Tongue (tissue), 1 donor: ENCODE measurements at regions not wholly inside any gene's neighbourhood (a gene's known extent, or its start where the extent isn't known, plus 50 kb on each side); places are given as distances from the start of the nearest gene placed in this dataset.

ENCODE experiments used
- DNase-seq: peaks from one replicate; pipeline ENCODE4 v3.0.0-alpha.2; 2015

- DNase-seq: peak; percentile 82
Measured at GRCh38 chr3:25044762-25045710, 383.0 kb upstream of the RARB start.

GRCh38 chr3:25046911-25047771 is 380.9 kb upstream of the RARB start:
- DNase-seq: peak; percentile 31

DNA sequence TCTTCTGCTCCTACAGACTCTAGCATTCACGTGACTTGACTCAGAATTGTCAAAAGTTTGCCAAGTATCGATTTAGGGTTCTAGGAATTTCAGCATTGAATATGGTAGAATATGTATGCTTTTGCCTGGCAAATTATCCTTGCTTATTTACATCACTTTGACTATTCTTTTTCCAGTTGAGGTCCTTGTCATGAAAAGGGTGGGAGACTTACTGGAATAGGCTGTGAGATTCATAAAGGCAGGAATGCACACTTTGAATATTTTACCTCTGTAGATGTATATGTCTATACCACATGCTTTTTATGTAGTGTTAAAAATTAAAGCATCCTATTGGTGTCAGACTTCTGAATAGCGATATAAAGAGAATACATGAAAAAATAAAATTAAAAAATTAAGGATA is 378.8 kb upstream of the RARB start:
- no peak for DNase-seq

GRCh38 chr3:25053360-25053759 is 374.7 kb upstream of the RARB start:
- no peak for DNase-seq

DNA sequence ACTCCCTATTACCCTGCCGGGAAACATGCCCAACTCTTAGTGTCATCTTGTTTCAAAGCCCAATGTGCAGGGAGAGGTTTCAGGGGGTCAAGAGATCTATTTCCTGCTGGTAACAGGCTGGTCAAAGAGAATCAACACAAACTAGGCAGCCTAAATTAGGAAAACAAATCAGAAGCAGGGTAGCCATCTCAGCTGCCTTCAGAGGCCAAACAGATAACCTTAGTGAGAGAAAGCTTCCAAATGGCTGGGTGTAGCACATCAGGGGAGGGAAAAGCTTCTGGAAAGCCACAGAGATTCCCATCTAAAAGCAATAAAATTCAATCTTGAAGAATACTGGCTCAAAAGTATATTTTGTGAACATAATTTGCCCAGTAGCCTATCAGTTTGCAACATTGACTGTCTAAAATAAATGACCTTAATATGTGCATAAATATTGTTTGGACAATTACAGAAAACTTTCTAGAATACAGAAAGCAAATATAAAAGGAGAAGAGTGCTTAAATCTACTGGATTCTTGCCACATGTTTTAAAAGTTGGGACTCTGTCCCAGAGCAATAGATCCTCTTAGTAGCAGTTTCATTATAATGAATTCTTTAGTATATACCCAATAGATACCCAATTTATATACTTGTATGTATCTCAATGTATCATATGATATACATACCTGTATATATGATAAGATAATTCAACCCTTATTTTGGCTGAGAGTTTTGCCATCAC is 371.9 kb upstream of the RARB start:
- no peak for DNase-seq

- DNase-seq: no peak
Measured at GRCh38 chr3:25056803-25057351, 371.2 kb upstream of the RARB start.

- DNase-seq: no peak
Measured at GRCh38 chr3:25057379-25057778, 370.7 kb upstream of the RARB start.

GRCh38 chr3:25064681-25065080 is 363.4 kb upstream of the RARB start:
- DNase-seq: no peak

DNA sequence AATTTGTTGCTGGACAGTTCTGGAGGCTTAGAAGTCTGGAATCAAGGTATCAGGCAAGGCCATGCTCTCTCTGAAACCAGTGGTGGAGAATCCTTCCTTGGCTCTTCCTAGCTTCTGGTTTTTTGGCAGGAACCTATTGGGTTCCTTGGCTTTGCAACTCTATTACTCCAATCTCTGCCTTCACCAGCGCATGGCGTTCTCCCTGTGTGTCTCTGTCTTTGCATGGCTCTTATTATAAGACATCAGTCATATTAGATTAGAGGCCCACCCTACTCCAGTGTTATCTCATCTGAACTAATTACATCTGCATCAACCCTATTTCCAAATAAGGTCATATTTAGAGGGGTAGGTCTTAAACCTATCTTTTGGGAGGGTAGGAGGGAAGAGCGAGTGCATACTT is 358.1 kb upstream of the RARB start:
- DNase-seq: no peak

DNA sequence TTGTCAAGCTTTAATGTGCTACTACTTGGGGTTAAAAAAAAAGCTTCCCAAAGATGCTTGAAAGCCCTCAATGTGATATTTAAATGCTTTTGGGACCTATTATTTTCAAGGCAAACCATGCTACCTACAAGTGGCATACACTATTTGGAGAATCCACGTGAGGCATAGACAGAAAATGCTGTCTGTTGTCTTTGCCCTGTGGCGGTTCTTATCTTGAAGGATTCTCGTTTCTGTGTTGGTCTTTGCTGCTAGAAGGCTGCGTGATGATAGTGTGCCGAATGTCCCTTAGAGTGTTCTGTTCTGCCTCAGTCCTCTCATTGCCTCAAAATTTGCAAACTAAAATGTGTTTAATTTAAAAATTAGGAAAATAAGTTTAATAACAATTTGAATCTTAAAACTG is 356.2 kb upstream of the RARB start:
- DNase-seq: no peak

GRCh38 chr3:25073423-25073822 is 354.6 kb upstream of the RARB start:
- DNase-seq: no peak

- no peak for DNase-seq
Measured at GRCh38 chr3:25074149-25074548, 353.9 kb upstream of the RARB start.

- DNase-seq: no peak
Measured at GRCh38 chr3:25080461-25080860, 347.6 kb upstream of the RARB start.

GRCh38 chr3:25084016-25084415 is 344.0 kb upstream of the RARB start:
- no peak for DNase-seq

- DNase-seq: no peak
Measured at GRCh38 chr3:25086721-25087120, 341.3 kb upstream of the RARB start.

DNA sequence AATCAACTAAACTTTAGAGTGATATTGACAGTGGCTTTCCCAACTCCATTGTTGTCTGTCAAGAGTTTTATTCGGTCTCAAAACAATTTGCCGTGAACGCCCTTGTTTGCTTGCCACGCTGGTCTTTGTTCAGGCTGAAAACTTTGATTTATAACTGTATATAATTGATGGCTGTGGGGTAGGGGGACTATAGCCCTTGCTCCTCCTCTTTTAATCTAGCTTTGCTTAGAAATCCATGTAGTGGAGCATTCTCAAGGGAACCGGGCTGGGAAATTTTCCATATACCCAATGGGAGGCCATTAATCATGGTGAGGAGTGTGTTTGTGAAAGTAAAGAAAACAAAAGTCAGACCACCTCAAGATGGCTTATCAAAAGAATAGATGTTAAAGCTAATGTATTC is 339.8 kb upstream of the RARB start:
- DNase-seq: no peak

- no peak for DNase-seq
Measured at GRCh38 chr3:25090698-25091453, 337.2 kb upstream of the RARB start.

GRCh38 chr3:25091934-25092333 is 336.1 kb upstream of the RARB start:
- no peak for DNase-seq

- no peak for DNase-seq
Measured at GRCh38 chr3:25094932-25095685, 333.0 kb upstream of the RARB start.

DNA sequence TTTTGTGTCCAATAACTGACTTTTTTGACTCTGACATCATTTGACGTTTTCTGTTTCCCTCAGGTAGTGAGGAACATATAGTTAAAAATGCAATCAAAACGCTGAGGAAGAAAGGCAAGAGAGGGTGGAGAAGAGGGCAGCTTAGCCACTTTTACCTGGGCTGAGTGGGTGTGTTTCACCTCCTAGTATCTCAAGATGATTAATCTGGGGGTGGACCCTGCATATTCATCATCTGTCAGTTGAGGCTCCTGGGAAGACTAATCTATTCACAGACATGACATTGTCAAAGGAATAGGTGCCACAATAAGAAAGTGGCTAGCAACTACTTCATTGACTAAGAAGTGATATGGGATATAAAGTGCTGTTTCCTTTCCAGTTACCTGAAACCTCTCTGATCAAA is 331.5 kb upstream of the RARB start:
- no peak for DNase-seq

- no peak for DNase-seq
Measured at GRCh38 chr3:25097023-25097422, 331.0 kb upstream of the RARB start.
